ENCODE measurements at regions not wholly inside any gene's neighbourhood (a gene's known extent, or its start where the extent isn't known, plus 50 kb on each side); places are given as distances from the start of the nearest gene placed in this dataset.
A peak's percentile ranks its signal among the peaks of the same experiment; 100 is the strongest.

DNA sequence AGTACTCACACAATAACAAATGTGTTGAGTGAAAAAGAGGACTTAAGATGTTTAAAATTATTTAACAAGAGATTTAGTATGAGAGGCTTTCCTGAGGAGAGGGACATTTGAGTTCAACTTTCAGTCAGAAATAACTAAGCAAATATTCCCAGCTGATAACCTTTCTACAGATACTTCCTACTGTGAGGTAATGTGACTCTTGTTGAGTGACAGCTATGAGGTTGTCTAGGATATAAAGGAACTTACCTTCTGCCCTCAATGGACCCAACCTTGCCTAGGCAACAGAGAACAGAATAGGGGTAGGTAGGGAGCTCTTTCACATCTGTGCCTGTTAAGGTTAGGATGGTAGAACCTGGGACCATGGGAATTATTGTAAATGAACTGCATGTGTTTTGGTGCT is 54.7 kb downstream of the GLUD2 start:
- no peak for DNase-seq (ENCODE audit: low read depth)

DNA sequence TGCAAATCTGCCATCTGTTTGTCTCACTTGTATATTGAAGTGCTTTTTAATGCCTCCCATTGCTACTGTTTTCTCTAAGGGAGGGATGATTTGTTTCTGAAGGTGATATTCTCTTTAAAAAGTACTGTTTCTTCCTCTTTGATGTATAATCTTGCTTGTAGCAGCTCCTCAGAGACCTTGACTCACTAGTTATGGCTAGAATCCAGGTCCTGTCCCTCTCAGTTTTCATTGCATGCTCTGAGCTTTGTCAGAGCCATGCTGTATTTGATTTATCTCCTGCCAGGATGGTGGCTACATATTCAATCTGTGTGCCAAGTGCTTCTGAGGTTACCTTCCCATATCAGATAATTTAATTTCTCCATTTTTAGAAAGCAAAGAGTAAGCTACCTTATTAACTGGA is 56.0 kb downstream of the GLUD2 start:
- DNase-seq (ENCODE audit: low read depth): no peak

DNA sequence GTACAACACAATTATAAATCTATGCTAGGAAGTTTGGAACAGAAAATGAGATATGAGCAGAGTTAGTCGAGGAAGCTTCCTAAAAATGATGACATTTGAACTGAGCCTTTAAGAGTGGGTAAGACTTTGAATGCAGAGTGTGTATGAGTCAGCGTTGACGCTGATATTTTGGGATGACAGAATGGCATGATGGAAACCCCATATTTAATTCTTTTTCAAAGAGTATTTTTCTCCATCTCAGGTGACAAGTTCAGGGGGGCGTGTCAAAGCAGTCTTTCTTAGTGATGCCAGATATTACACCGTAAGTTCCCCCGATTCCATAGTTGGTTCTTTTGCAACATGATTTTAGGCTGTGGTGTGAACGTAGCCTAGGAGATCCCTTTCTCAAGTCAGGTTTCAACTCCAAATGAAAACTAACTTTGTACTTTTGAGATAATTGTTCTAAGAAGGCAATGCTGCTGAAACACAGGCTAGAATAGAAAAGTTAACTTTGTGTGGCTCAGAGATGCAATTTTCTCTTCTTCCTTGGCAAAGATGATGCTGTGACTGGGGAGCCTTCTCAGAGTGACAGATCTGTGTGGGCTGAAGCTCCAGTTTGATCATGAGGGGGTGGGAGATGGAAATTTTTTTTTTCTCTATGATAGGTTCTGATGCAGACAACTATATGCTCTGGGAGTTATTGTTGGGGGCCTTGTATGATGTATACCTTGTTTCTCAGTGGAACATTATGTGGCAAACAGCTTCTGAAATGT is 59.2 kb downstream of the GLUD2 start:
- DNase-seq (ENCODE audit: low read depth): no peak

DNA sequence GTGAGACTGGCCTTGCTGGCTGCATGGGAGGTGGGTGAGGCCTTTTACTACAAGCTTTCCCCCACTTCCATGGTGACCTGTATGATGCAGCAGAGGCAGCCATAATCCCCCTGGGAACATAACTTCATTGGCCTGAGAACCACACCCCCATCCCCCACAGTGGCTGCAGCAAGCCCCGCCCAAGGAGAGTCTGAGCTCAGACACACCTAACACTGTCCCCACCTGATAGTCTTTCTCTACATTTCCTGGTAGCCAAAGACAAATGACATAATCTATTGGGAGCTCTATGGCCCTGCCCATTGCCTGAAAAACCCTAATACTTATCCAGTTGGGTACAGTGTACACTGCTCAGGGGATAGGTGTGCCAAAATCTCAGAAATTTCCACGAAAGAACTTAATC is 62.6 kb downstream of the GLUD2 start:
- no peak for DNase-seq (ENCODE audit: low read depth)

DNA sequence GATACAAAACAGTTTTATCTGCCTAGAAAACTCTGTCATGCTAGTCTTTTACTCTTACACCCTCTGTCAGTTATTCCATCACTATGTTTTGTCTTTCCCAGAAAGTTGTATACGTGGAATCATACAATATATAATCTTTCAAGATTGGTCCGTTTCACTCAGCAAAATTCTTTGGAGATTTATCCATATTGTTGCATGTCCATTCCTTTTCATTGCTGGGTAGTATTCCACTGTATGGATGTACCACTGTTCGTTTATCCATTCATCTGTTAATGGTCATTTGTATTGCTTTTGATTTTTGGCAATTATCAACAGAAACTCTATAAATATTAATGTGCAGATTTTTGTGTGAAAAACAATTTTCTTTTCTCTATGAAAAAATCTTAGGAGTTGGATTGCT is 63.1 kb downstream of the GLUD2 start:
- no peak for DNase-seq (ENCODE audit: low read depth)

DNA sequence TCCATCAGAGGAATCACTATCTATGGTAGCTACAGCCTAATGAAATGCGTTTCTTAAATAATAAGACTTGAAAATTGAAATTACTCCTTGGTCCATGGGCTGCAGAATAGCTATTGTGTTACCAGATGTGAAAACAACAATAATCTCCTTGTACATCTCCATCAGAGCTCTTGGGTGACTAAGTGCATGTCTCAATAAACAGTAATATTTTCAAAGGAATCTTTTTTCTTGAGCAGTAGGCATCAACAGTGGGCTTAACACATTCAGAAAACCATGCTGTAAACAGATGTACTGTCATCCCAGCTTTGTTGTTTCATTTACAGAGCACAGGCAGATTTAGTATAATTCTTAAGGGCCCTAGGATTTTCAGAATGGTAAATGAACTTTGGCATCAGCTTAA is 67.3 kb downstream of the GLUD2 start:
- DNase-seq (ENCODE audit: low read depth): no peak

DNA sequence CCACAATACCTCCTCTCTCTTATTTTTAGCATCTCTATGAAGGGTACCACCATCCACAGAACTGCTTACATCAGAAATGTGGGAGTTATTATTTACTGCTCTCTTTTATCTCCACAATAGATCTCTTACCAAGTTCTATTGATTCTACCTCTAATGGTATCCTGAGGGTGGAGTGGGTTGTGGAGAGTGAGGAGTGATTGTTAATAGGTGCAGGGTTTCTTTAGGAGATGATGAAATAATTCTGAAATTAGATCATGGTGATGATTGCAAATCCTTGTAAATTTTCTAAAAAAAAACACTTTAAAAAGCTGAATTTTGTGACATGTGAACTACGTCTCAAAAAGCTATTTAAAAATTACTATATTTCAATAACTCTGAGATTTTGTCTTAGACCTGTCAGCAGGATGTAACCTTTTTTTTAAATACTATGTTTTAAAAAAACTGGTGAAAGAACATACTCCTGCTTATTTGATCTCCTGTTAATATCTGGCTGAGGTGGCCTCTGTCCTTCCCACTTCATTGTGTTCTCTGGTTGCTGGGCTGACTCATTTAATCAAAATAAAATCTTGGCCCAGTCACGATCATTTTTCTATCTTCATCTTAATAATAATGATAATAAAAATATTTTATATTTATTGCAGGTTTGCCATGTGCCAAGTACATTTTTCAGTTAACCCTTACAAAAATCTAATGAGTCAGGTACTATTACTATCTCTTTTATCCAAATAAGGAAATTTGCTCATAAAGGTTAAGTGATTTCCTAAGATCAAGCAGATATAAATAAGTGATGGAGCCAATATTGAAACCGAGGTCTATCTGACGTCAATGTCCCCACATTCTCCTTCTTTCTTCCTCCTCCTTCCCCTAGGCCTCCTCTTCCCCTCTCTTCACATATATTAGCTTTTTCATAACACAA is 73.5 kb downstream of the GLUD2 start:
- DNase-seq (ENCODE audit: low read depth): no peak

DNA sequence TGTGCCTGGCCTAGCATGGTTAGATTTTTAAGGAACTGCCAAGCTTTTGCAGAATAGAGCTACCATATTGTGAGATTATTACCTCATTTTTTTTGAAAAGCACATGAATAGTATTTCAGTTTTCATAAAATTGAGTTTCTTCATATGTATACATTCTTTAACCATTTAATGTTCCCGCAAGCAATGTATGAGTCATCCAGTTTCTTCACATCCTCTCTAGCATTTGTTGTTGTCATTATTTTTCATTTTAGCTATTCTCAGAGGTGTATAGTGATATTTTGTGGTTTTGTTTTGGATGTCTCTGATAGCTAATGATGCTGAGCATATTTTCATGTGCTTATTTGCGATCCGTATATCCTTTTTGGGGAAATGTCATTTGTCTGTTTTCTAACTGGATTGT is 74.9 kb downstream of the GLUD2 start:
- no peak for DNase-seq (ENCODE audit: low read depth)

DNA sequence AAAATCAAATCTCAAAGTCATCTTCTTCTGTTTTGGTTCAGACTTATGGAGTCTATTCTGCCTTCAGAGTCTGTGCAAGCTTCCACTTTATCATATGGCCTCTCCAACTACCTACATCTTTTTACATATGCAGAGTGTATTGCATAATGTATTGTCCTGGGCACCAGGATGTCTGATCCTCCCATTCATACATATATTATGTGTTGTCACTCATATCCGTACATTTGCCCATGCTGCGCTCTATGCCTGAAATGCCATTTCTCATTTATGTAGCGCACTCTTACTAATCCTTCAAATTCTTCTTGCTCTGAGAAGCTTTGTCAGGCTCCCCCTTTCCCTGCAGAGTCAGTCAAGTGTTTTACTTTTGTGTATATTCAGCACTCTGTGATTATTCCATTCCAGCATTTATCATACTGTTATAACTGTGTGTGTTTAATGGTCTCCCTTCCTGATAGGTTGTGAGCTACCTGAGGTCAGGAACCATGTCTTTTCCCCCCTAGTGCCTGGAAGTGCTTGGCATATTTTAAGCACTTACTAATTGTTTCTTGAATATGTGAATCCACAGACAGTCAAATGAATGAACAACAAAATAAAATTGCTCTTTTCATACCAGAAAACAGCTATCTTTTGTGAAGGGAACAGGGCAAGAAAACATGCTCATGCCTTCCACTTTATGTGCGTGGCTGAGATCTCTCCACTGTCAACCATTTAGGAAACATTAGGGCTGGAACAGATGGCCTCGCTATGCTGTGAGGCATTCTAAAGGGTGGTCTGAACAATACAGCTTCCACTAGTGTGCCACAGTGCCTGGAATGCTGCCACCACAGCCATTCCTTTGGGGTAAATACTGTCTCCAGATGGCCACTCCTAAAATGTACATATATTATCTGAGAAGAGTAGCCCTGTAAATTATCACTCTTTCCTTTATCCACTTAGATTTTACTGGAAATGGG is 81.8 kb downstream of the GLUD2 start:
- DNase-seq (ENCODE audit: low read depth): no peak

DNA sequence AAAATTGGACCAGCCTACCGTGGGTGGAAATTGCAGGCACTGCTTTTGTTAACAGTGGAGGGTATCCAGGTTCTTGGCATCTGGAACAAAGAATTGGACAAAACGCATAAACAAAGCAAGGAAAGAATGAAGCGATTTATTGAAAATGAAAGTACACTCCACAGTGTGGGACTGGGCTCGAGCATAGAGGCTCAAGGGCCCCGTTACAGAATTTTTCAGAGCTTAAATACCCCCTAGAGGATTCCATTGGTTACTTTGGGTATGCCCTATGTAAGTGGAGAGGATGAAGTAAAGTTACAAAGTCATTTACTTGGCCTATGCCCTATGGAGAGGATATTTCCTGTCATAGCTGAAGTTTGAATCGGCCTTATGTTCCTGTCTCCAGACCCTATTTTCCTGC is 85.3 kb downstream of the GLUD2 start:
- DNase-seq (ENCODE audit: low read depth): no peak

DNA sequence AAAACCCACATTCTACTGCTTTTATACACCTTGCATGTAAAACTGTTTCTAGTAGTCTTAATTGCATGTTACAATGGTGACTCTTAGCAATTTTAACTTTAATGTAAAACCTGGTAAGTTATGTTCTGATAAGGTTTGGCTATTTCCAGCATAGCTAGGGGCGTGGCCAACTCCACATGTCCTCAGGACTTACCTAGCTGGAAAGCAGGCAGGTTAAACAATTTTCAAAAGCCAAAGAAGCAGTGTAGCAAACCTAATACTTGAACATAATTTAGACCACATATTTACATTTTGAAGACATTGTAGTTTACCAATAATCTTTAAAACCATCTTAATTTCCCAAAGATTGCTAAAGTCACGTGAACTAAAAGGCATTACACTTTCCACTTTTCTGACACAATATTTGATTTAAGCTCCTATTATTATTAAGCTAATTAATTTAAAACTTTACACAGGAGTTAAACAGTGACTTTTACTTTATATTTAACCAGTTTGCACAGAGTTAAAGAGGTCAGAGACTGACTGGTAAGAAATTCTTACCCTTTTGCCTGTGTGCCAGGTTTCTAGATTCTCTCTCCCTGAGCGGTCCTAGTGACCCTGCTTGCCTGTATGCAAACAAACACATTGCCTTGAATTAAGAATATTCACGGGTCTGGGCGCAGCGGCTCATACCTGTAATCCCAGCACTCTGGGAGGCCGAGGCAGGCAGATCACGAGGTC is 88.2 kb downstream of the GLUD2 start:
- DNase-seq (ENCODE audit: low read depth): no peak

DNA sequence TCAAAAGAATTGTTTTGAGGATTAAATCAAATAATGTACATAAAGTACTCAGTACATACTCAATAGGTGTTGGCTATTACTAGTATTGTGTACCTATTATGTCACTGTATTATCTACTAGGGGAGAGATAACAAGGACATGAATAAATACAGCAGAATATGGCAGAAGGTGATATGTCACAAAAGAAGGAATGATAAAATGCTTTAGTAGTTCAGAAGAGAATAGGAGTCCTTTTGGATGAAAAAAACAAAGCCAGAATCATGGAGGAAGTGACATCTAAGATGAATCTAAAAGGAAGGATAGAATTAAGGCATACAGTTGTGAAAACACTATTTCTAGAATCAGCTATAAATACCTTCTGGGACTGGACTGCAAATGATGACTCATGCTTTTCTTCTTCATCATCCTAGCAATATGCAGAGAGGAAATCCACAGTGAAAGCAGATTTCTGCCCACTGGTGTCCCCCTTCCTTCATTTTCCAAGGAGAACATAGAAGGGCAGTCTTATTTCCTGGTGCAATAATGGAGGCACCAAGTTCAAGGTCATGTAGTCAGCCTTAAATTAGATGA is 98.7 kb downstream of the GLUD2 start:
- no peak for DNase-seq (ENCODE audit: low read depth)

DNA sequence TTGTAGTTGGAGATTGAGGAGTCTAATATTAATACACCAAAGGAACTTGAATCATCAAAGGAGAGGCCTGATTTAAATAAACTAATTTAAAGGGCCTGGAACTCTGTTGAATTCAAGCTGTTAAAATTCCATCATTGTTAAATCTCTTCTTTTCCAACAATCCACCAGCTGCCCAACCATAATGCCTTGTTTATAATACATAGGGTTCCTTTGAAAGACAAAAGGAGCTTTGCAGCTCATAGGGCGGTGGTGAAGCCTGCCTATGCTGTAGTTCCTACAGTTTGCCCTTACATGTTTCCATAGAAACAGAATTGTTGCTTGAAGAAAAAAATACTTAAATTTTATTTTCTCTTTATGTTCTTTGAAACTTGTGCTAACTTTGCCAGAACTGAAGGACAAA is 102.8 kb downstream of the GLUD2 start:
- no peak for DNase-seq (ENCODE audit: low read depth)

DNA sequence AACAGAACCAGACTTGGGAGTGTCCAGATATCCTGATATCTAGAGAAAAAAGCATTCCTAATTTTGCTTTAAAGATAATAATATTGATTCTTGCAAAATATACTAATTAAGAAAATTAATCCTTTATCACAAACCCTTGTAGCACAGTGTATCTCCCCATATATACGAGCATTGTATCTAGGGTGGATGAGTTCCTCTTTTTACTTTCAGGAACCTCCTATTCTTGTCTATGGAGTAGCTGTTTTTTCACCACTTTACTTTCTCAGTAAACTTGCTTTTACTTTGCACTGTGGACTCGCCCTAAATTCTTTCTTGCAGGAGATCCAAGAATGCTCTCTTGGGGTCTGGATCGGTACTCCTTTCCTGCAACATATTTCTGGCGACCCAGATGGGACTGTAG is 103.9 kb downstream of the GLUD2 start:
- no peak for DNase-seq (ENCODE audit: low read depth)

DNA sequence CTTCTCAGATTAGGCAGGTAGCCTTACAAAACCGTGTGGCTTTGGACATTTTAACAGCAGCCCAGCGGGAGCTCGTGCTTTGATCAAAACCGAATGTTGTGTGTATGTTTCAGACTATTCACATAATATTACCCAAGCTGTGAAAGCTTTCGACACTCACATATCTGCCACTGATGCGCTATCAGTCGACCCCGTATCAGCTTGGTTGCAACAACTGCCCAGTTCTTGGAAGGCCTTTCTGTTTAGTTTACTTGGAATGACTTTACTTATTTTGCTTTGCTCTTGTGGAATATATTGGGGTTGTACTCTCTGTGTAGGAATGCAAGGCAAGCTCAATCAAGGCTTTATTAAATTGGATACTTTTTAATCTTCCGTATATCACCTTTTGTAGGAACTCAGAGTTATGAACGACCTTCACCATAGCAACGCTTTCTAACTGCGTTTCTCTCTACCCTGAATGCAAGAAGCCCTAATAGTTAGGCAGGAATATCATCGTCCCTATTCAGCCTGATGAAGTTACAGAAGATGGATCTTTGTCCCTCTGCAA is 107.5 kb downstream of the GLUD2 start:
- DNase-seq (ENCODE audit: low read depth): no peak

DNA sequence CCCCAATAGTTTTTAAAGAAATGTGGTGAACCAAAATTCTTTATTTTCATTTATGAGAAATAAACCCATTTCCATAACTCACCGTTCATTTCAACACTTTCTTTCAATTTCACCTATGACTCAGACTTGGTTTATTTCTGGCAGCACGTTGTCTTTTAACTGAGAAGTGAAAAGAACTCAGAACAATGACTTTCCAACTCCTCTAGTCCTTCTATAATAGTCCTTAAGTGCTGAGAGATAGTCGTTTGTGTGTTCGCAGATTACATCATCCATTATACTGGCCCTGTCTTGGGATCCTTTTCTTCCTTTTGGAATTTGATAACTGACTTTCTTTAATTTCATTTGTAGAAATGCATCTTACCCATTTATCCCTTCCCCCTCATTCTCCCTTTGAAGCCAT is 113.6 kb downstream of the GLUD2 start:
- DNase-seq (ENCODE audit: low read depth): no peak

DNA sequence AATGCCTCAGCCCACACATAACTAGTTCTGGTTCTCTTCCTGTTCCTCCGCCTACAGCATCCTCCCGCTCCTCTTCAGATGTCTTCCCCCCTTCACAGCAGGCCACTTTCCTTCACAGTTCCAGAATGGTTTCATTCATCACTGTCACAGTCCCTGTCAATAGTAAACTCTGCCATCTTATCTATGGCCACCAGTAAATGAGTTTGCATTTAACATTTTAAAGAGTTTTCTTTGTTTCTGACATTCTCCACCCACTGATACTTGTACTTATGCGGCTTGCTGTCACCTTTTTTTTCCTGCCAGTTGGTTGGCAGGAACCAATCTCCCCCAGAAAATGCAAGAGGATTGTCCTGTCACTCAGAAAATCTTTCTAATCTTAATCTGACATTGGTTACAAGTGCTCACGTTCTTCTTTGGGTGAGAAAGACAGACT is 114.1 kb downstream of the GLUD2 start:
- peak; percentile 6 for DNase-seq (ENCODE audit: low read depth)

DNA sequence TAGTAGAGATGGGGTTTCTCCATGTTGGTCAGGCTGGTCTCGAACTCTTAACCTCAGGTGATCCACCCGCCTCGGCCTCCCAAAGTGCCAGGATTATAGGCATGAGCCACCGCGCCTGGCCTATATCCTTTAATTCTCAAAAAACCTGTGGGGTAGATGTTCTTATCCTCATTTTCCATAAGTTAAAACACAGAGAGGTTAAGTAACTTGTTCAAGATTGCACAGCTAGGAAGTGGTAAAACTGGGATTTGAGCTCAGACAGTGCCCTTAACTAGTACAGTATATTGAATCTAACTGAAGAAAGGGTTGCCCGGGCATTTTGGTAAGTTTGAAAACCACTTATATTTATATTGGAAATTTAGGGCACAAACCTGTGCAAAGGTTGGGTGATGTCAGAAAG is 116.0 kb downstream of the GLUD2 start:
- DNase-seq (ENCODE audit: low read depth): no peak

DNA sequence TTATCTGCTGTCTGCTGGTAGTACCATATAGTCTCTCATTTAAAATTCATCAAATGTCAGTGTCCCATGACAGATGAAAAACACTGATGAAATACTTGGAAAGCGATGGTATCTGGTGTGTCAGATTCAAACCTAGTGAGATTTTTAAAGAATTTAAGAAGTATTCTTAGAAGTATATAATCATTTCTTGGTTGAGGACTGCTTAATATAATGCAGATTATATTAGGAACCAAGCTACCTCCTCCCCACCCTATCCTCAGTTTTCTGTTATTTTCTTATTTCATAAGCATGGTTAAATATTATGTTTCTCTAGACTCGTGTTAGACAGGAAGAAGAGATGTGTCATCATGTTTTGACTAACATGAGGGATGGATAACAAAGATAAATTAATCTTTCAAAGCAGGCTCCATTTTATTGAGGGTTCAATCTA is 118.5 kb downstream of the GLUD2 start:
- no peak for DNase-seq (ENCODE audit: low read depth)

DNA sequence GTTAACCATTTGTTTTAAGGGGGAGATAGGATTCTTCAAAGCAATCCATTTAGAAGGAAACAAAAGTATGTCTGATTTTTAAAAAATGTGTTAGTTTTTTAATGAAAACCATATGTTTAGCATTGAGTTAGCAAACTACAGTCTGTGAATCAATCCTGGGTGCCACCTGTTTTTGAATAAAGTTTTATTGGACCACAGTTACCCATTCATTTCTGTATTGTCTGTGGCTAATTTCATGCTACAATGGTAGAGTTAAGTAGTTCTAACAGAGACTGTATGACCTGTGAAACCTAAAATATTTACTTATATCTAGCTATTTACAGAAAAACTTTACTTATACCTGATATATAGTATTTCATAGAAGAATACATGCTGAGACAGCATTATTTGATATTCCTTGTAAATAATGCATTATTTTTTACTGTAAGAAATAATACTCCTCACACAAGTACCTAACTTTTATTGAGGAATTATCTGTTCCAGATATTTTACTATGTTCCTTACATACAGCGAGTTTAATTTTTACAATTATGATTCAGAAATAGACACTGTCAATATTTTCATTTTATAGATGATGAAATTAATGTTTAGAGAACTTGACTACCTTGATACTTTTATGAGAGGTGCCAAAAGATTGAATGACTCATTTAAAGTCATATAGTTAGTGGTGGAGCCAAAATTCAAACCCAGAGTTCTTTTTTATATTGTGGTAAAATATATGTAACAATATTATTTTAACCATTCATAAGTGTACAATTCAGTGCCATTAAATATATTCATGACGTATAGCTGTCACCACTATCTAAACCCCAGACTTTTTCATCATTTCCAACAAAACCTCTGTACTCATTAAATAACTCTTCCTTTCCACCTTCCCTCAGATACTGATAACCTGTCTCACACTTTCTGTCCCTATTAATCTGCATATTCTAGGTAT is 122.0 kb downstream of the GLUD2 start:
- no peak for DNase-seq (ENCODE audit: low read depth)
